Stimulated activated naive CD8-positive, alpha-beta T cell treated with anti-CD3 and anti-CD28 coated beads, Interleukin-15, Interleukin-2, amounts not matched to agents 100 ng/mL and 50 ng/mL, for 24 hours (primary cell): ENCODE measurements at regions not wholly inside any gene's neighbourhood (a gene's known extent, or its start where the extent isn't known, plus 50 kb on each side); places are given as distances from the start of the nearest gene placed in this dataset.
A peak's percentile ranks its signal among the peaks of the same experiment; 100 is the strongest.
"Not testable (repeated sequence)": the region's sequence is repeated elsewhere in the genome, so short reads cannot be mapped to it uniquely, and the experiment has no call there.

Experiments used
- H3K27ac Mint-ChIP-seq: one replicate; pipeline ENCODE4 v1.8.0; 2021; ENCODE audit warnings: mild to moderate bottlenecking, mixed read lengths
- H3K27me3 Mint-ChIP-seq: one replicate; pipeline ENCODE4 v1.8.0; 2021; ENCODE audit warnings: mixed read lengths
- H3K36me3 Mint-ChIP-seq: one replicate; pipeline ENCODE4 v1.8.0; 2021; ENCODE audit warnings: low read depth, mixed read lengths
- H3K4me1 Mint-ChIP-seq: one replicate; pipeline ENCODE4 v1.8.0; 2021; ENCODE audit warnings: low read depth, mixed read lengths
- H3K4me3 Mint-ChIP-seq: one replicate; pipeline ENCODE4 v1.8.0; 2021; ENCODE audit warnings: mild to moderate bottlenecking, mixed read lengths
- H3K9me3 Mint-ChIP-seq: one replicate; pipeline ENCODE4 v1.8.0; 2021; ENCODE audit warnings: mixed read lengths

- H3K27ac Mint-ChIP-seq, result no peak overlapping the region
- peaks cover 48% of the 10 kb centered on the region for H3K4me1 Mint-ChIP-seq
Measured at GRCh38 chr1:234773936-234774677, 164.1 kb upstream of the IRF2BP2 start.

DNA sequence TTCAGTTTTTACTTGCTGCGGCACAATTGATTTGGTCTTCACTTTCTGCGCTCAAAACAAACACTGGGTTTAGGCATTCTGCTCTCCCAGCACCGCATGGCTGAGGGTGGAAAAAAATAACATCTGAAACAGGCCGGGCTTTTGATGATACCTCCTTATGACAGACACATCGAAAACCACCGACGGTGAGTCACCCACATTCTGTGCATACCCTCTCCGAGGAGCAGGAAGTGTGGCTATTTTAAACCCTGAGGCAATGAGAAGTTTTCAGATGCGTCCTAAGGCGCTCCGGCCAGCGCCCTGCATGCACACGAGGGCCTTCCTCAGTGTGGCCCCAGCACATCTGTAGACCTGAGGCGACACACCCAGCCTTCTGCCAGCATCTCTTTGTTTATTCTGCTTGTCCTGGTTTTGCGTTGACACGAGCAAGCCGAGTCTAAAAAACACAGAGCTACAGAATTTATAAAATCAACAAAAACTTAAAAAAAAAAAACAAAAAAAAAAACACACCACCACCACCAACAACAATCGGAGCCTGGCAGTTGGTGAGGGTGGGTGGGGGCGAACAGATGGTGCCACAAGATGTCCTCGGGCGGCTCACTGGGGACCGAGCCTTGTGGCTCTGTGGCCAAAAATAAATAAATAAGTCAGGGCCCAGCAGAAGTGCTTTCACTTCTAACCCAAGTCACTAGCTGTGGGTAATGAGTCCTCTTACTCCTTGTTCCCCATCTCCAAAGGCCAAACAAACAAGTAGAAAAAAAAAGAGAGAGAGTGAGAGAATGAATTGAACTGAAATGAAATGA, 162.6 kb upstream of the IRF2BP2 start:
- peaks cover 64% of the 10 kb centered on the region for H3K4me1 Mint-ChIP-seq
- H3K27me3 Mint-ChIP-seq, result no peaks in the 10 kb centered on the region
- peak overlapping the region; percentile 58 for H3K4me3 Mint-ChIP-seq
- H3K36me3 Mint-ChIP-seq, result peaks cover 4% of the 10 kb centered on the region
- H3K27ac Mint-ChIP-seq, result peak overlapping the region; percentile 98
- H3K9me3 Mint-ChIP-seq, result no peaks in the 10 kb centered on the region

More at GRCh38 chr1:234773936-234774677, 164.1 kb upstream of the IRF2BP2 start:
- Mint-ChIP-seq H3K4me3 (no peak overlapping the region), H3K36me3 (peaks cover 4% of the 10 kb centered on the region), H3K27me3 (no peaks in the 10 kb centered on the region), H3K9me3 (no peaks in the 10 kb centered on the region)

DNA sequence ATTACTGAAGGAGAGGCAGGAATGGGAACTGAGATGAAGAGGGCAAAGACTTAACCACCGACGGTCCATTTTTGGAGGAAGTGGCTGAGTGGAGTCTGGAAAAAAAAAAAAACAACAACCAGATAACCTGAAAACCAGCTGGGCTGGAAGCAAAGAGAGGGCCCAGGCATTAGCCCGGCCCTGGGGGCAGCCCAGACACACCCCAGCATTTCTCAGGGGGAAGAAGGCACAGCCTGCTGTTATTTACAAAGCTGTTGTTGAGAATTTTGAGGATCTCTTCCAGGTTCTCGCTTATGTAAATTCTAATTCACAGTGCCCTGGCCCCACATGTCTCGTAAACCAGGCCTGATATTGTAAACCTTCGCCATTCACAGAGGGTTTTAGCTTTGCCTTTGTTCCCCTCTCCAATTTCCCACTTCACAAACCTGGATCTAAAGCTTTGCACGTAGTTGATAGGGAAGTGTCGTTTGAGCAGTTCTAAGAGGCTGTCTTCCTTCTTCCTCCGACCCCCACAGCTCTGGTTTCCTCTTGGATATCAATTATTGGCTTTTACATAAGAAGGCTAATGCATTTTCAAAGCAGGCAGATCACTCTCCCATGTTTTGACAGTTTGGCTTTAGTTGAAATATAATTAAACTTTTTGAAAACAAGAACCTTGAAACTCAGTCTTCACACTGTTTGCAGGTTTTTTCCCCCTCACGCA, 161.8 kb upstream of the IRF2BP2 start:
- no peaks in the 10 kb centered on the region for H3K27me3 Mint-ChIP-seq
- peak overlapping the region; percentile 58 for H3K4me3 Mint-ChIP-seq
- peaks cover 4% of the 10 kb centered on the region for H3K36me3 Mint-ChIP-seq
- no peaks in the 10 kb centered on the region for H3K9me3 Mint-ChIP-seq
- peak overlapping the region; percentile 98 for H3K27ac Mint-ChIP-seq
- H3K4me1 Mint-ChIP-seq, result peaks cover 71% of the 10 kb centered on the region

- no peaks in the 10 kb centered on the region for H3K27me3 Mint-ChIP-seq
- peaks cover 71% of the 10 kb centered on the region for H3K4me1 Mint-ChIP-seq
- H3K27ac Mint-ChIP-seq, result peak overlapping the region; percentile 98
Measured at GRCh38 chr1:234770924-234771540, 161.1 kb upstream of the IRF2BP2 start.

GRCh38 chr1:234769986-234770795, 160.2 kb upstream of the IRF2BP2 start:
- H3K9me3 Mint-ChIP-seq, result no peaks in the 10 kb centered on the region
- no peaks in the 10 kb centered on the region for H3K27me3 Mint-ChIP-seq
- peaks cover 78% of the 10 kb centered on the region for H3K4me1 Mint-ChIP-seq
- peak overlapping the region; percentile 90 for H3K27ac Mint-ChIP-seq
- H3K4me3 Mint-ChIP-seq, result no peak overlapping the region
- peaks cover 4% of the 10 kb centered on the region for H3K36me3 Mint-ChIP-seq

More at GRCh38 chr1:234770924-234771540, 161.1 kb upstream of the IRF2BP2 start:
- H3K4me3 Mint-ChIP-seq, result peak overlapping the region; percentile 38
- no peaks in the 10 kb centered on the region for H3K9me3 Mint-ChIP-seq
- H3K36me3 Mint-ChIP-seq, result peaks cover 4% of the 10 kb centered on the region

GRCh38 chr1:234769284-234769985, 159.5 kb upstream of the IRF2BP2 start:
- Mint-ChIP-seq H3K4me3 (peak overlapping the region; percentile 55), H3K27ac (peak overlapping the region; percentile 90), H3K36me3 (peaks cover 4% of the 10 kb centered on the region), H3K27me3 (no peaks in the 10 kb centered on the region), H3K4me1 (peaks cover 80% of the 10 kb centered on the region), H3K9me3 (no peaks in the 10 kb centered on the region)

DNA sequence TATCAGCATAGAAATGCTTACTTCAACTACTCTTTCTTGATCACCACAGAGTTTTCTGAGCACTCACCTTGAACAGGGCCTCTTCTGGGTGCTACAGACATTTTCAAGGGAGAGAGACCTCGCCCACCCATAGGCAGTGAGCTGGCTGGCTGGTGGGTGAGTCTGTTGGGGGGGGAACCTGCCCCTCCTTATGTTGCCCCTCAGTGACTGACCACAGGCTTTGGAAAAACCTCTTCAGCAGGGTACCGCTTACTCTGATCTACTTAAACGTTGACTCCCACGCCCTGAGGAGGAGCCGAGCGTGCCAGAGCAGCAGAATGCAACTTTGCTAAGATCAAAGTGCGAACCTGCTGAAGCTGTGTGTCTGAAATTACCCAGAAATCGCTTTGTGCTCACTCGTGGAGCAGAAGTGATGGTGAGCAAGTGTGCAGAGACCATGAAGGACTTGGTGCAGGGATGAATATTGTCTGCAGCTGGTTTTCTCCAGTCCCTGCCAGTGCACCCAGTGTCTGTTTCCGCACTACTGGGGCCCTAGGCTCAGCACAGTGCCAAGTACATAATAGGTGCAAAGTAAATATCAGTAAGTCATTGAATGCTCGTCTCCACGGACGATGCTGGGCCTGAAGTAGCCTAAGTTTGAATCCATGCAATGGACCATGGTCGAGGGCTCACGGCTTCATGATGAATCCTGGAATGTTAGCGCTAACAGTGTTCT, 158.7 kb upstream of the IRF2BP2 start:
- H3K9me3 Mint-ChIP-seq, result no peaks in the 10 kb centered on the region
- no peaks in the 10 kb centered on the region for H3K27me3 Mint-ChIP-seq
- peaks cover 79% of the 10 kb centered on the region for H3K4me1 Mint-ChIP-seq
- H3K4me3 Mint-ChIP-seq, result peak overlapping the region; percentile 60
- H3K27ac Mint-ChIP-seq, result peak overlapping the region; percentile 90
- peaks cover 4% of the 10 kb centered on the region for H3K36me3 Mint-ChIP-seq

DNA sequence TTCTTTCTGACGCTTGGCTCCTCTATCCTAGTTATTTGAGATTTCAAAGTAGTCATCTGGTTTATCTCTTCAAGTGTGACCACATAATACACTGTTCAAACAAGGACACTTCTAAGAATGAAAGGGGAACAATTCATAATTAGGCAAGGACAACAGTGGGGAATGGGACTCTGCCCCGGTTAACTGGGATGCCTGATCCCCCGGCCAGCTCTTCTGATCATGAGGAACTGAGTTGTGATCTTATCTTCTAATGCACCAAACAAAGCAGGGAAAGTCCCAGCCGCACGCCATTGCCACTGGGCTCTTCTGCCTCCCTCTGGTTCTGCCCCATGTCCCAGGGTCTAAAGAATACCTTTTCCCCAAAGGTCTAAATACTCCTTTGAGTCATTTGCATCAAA, 158.2 kb upstream of the IRF2BP2 start:
- Mint-ChIP-seq H3K27me3 (no peaks in the 10 kb centered on the region), H3K9me3 (no peaks in the 10 kb centered on the region), H3K4me1 (peaks cover 81% of the 10 kb centered on the region), H3K4me3 (peak overlapping the region; percentile 60), H3K27ac (peak overlapping the region; percentile 90), H3K36me3 (peaks cover 4% of the 10 kb centered on the region)

DNA sequence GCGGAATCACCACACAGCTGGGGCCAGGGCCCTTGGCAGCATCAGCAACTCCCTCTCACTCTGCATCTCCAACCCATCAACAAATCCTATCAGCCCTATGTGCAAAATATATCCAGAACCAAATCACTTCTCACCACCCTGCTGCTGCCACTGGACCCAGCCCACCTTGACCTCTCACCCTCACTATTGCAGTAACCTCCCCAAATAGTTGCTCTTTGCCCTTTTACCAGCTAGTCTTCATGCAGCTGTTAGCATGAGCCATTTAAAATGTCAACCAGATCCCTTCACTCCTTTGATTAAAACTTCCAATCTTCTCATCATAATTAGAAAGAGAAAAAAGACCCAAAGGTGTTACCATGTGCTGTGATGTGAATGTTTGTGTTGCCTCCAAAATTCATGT, 155.7 kb upstream of the IRF2BP2 start:
- Mint-ChIP-seq H3K27me3 (no peaks in the 10 kb centered on the region), H3K36me3 (no peaks in the 10 kb centered on the region), H3K9me3 (no peaks in the 10 kb centered on the region), H3K27ac (peak overlapping the region; percentile 5), H3K4me3 (no peak overlapping the region), H3K4me1 (peaks cover 58% of the 10 kb centered on the region)

DNA sequence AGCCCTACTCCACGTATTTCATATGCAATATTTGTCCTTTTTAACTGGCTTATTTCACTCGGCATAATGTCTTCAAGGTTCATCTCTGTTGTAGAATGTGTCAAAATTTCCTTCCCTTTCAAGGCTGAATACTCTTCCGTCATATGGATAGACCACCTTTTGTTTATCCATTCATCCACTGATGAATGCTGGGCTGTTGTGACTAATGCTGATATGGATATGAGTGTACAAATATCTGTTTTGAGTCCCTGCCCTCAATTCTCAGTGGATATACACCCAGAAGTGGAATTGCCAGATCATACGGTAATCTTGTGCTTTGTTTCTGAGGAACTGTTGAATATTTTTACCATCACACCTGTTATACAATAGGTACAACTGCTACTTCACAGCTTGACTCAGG, 155.2 kb upstream of the IRF2BP2 start:
- peaks cover 58% of the 10 kb centered on the region for H3K4me1 Mint-ChIP-seq
- no peak overlapping the region for H3K27ac Mint-ChIP-seq
- H3K36me3 Mint-ChIP-seq, result no peaks in the 10 kb centered on the region
- H3K9me3 Mint-ChIP-seq, result no peaks in the 10 kb centered on the region
- no peak overlapping the region for H3K4me3 Mint-ChIP-seq
- H3K27me3 Mint-ChIP-seq, result no peaks in the 10 kb centered on the region

DNA sequence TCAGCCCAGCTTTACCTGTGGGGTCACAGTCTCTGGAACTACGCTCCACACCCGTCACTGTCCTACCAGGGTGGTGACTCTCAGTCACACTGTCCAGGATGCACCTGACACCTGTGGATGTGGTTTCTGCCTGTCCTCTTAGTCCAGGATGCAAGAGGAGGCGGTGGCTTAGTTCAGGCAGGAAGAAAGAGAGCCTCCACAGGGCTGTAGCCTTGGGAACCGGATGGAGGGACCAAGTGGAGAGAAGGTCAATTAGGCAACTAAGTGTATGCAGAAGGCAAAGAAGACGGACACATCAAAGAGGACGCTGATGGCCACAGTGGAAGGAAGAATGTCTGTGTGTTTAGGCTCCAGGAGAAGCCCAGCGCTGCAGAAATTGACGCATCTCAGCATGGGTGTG, 153.9 kb upstream of the IRF2BP2 start:
- Mint-ChIP-seq H3K4me1 (peaks cover 58% of the 10 kb centered on the region), H3K27me3 (no peaks in the 10 kb centered on the region), H3K4me3 (no peak overlapping the region), H3K9me3 (no peaks in the 10 kb centered on the region), H3K27ac (no peak overlapping the region), H3K36me3 (no peaks in the 10 kb centered on the region)

GRCh38 chr1:234763367-234763766, 153.4 kb upstream of the IRF2BP2 start:
- no peaks in the 10 kb centered on the region for H3K27me3 Mint-ChIP-seq
- peaks cover 56% of the 10 kb centered on the region for H3K4me1 Mint-ChIP-seq
- H3K27ac Mint-ChIP-seq, result no peak overlapping the region
- H3K4me3 Mint-ChIP-seq, result no peak overlapping the region
- no peaks in the 10 kb centered on the region for H3K36me3 Mint-ChIP-seq
- no peaks in the 10 kb centered on the region for H3K9me3 Mint-ChIP-seq

- H3K4me1 Mint-ChIP-seq, result peaks cover 53% of the 10 kb centered on the region
- H3K9me3 Mint-ChIP-seq, H3K4me3 Mint-ChIP-seq, H3K27me3 Mint-ChIP-seq, H3K36me3 Mint-ChIP-seq, H3K27ac Mint-ChIP-seq: not testable (repeated sequence)
Measured at GRCh38 chr1:234762127-234762526, 152.1 kb upstream of the IRF2BP2 start.
